ENCODE measurements at regions not wholly inside any gene's neighbourhood (a gene's known extent, or its start where the extent isn't known, plus 50 kb on each side); places are given as distances from the start of the nearest gene placed in this dataset.

GRCh38 chr11:57047610-57048009, 58.9 kb downstream of the OR5AK2 start:
- Histone ChIP-seq H3K27ac (ENCODE audit: low read depth, low read length) (no peak overlapping the region), H4K91ac (replicated peaks; ENCODE audit: insufficient read length, low read length) (no peak overlapping the region), H2AK5ac (ENCODE audit: low read depth, low read length) (no peak overlapping the region), H2BK5ac (ENCODE audit: low read depth, low read length) (no peak overlapping the region), H2BK15ac (ENCODE audit: low read length) (no peak overlapping the region), H2BK12ac (ENCODE audit: low read depth, low read length) (no peak overlapping the region), H4K8ac (ENCODE audit: extremely low read depth, insufficient read depth, low read length) (no peak overlapping the region), H3K14ac (ENCODE audit: insufficient read length) (no peak overlapping the region), H3K23ac (ENCODE audit: insufficient read length) (no peak overlapping the region), H3K18ac (ENCODE audit: extremely low read depth, low read length) (no peak overlapping the region), H3K9ac (replicated peaks in 1 of 4; ENCODE audit: extremely low read depth in 1 of 4, low read depth in 3 of 4, low read length in 3 of 4) (no peak overlapping the region), H2AFZ (ENCODE audit: low read length) (no peak overlapping the region), H2BK120ac (replicated peaks; ENCODE audit: low read depth, low read length) (no peak overlapping the region), H3K4me3 (ENCODE audit: extremely low read depth in 1 of 4, insufficient read depth in 2 of 4, low read depth in 3 of 4, low read length in 4 of 4) (no peak overlapping the region), H3K79me1 (ENCODE audit: low read depth, low read length) (no peaks in the 10 kb centered on the region), H3K4ac (replicated peaks; ENCODE audit: insufficient read length, low read depth, low read length) (no peak overlapping the region), H3K9me3 (ENCODE audit: insufficient read depth in 2 of 2, low read depth in 1 of 2, low read length in 1 of 2) (no peaks in the 10 kb centered on the region; a peak in 1 of 4 replicates), H3K56ac (replicated peaks; ENCODE audit: insufficient read length, low read depth, low read length) (no peak overlapping the region), H2BK20ac (ENCODE audit: low read length) (no peak overlapping the region), H3K36me3 (ENCODE audit: control insufficient read depth in 2 of 4, insufficient read depth in 4 of 4, low read length in 3 of 4) (no peaks in the 10 kb centered on the region), H3K4me1 (replicated peaks in 1 of 4; ENCODE audit: control insufficient read depth in 3 of 4, insufficient read depth in 4 of 4, low read length in 3 of 4) (no peaks in the 10 kb centered on the region), H3K27me3 (replicated peaks in 1 of 4; ENCODE audit: control insufficient read depth in 3 of 4, extremely low read depth in 1 of 4, insufficient read depth in 3 of 4, low read length in 3 of 4) (no peaks in the 10 kb centered on the region), H3K4me2 (ENCODE audit: insufficient read depth in 1 of 2, low read depth in 2 of 2, low read length in 2 of 2) (no peak overlapping the region), H3K23me2 (ENCODE audit: low read depth, low read length) (no peaks in the 10 kb centered on the region; the same call in 1 of the 2 replicates), H4K20me1 (replicated peaks in 1 of 2; ENCODE audit: control insufficient read depth in 1 of 2, insufficient read depth in 2 of 2, low read length in 2 of 2) (no peaks in the 10 kb centered on the region), H3K79me2 (ENCODE audit: control insufficient read depth in 1 of 2, insufficient read depth in 2 of 2, low read length in 2 of 2) (no peaks in the 10 kb centered on the region), H4K5ac (ENCODE audit: insufficient read length, low read depth, low read length) (no peak overlapping the region)
- FAIRE-seq: no peak
- ChIA-PET CTCF (ENCODE audit: partially characterized antibody) (interaction anchor here (1.2 kb wide), 1 partner anchor 207 kb away, joined by 3 read pairs; no protein-coding TSS in a partner anchor), POLR2A (ENCODE audit: partially characterized antibody) (no interaction called here)
- DNase-seq (ENCODE audit: low read depth in 1 of 2, low spot score in 2 of 2): no peak
- TF ChIP-seq PHF8 (conservative IDR thresholded peaks at IDR 0.05; ENCODE audit: low read depth, low read length): no peak
- no peak for TF ChIP-seq CTBP2 (IDR thresholded peaks at IDR 0.05; ENCODE audit: borderline replicate concordance, insufficient read depth, insufficient read length, low read length)
- TF ChIP-seq, protein P1, sequence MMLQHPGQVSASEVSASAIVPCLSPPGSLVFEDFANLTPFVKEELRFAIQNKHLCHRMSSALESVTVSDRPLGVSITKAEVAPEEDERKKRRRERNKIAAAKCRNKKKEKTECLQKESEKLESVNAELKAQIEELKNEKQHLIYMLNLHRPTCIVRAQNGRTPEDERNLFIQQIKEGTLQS (IDR thresholded peaks at IDR 0.05; ENCODE audit: insufficient read depth, low read depth, low read length): no peak
- no peak for TF ChIP-seq RBBP5 (IDR thresholded peaks at IDR 0.05; ENCODE audit: borderline replicate concordance, low read depth, low read length)
